Gastroesophageal sphincter (tissue), 4 donors: ENCODE measurements at regions not wholly inside any gene's neighbourhood (a gene's known extent, or its start where the extent isn't known, plus 50 kb on each side); places are given as distances from the start of the nearest gene placed in this dataset.

Experiments used
- ATAC-seq: fragments of 150-250 bp; one replicate; pipeline ENCODE4 v1.9.1; 2016; ENCODE audit warnings: mild to moderate bottlenecking, moderate library complexity
- H3K27ac ChIP-seq, 4 donors: fragments of 200-600 bp; sonication (generic) in 3 of 4; 1 replicate in 3 of 4; 2 replicates in 1 of 4; pipeline ENCODE4 v1.5.1; 2016 to 2019
- H3K27me3 ChIP-seq: fragments of 200-600 bp; sonication (generic); one replicate; pipeline ENCODE4 v1.5.1; 2019
- H3K36me3 ChIP-seq, 2 donors: fragments of 200-600 bp; sonication (generic); one replicate each; pipeline ENCODE4 v1.5.1; 2019; ENCODE audit warnings: control low read depth in 1 of 2
- H3K4me1 ChIP-seq, 3 donors: fragments of 200-600 bp; sonication (generic); 1 replicate in 2 of 3; 2 replicates in 1 of 3; pipeline ENCODE4 v1.5.1; 2016 to 2019; ENCODE audit warnings: control low read depth in 2 of 3
- H3K4me3 ChIP-seq, 2 donors: fragments of 200-600 bp; sonication (generic); one replicate each; pipeline ENCODE4 v1.5.1; 2019; ENCODE audit warnings: mild to moderate bottlenecking in 1 of 2, moderate library complexity in 1 of 2
- H3K9me3 ChIP-seq, 3 donors: fragments of 200-600 bp; sonication (generic); one replicate each; pipeline ENCODE4 v1.5.1; 2017 to 2019; ENCODE audit warnings: control low read depth in 2 of 3
- EP300 ChIP-seq: sonication (generic); formaldehyde crosslinking; IDR thresholded peaks from one replicate; pipeline ENCODE4 v1.6.1; 2017; ENCODE audit warnings: antibody characterized with exemption, mild to moderate bottlenecking
- POLR2A ChIP-seq, 2 donors: fragments of 450-650 bp; IDR thresholded peaks; one replicate each; pipeline ENCODE4 v1.6.1; 2017; ENCODE audit warnings: antibody characterized with exemption in 2 of 2, mild to moderate bottlenecking in 2 of 2, moderate library complexity in 1 of 2
- POLR2AphosphoS5 ChIP-seq: sonication (generic); formaldehyde crosslinking; IDR thresholded peaks from one replicate; pipeline ENCODE4 v1.6.1; 2017; ENCODE audit warnings: antibody characterized with exemption
- WGBS, 2 donors: methylation state at CpG; one replicate each; pipeline ENCODE4 v1.1.5; 2018; ENCODE audit warnings: low coverage in 1 of 2; 5-methylcytosine and 5-hydroxymethylcytosine counted together
- TF ChIP-seq, protein P1 (sequence below), 4 experiments: fragments of 200-600 bp in 2 of 4; fragments of 450-650 bp in 2 of 4; sonication (generic) in 1 of 4; IDR thresholded peaks; one replicate each; pipeline ENCODE4 v1.5.1; 2017 to 2019; ENCODE audit warnings: antibody characterized with exemption in 4 of 4, mild to moderate bottlenecking in 2 of 4, moderate library complexity in 2 of 4

DNA sequence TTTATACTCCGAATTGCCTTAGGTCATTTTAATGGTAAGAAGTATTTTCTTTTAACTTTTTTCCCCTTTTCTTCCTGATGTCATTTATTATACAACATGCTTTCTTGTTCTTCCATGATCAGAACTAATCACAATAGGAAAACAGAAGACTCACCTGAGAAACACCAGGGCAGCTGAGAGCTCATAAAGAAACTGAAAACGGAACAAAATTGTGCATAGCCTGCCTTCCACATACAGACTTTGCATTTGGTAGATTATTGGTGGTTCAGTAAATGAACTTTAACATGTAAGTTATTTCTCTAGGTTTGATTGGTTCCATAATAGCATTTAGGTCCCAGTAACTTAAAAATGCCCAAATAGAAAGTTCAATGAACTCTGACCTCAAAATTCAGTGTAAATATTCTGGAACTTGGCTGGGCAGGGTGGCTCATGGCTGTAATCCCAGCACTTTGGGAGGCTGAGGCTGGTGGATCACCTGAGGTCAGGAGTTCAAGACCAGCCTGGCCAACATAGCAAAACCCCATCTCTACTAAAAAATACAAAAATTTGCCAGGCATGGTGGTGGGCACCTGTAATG, 161.1 kb upstream of the DTNBP1 start:
- TF ChIP-seq, protein P1, sequence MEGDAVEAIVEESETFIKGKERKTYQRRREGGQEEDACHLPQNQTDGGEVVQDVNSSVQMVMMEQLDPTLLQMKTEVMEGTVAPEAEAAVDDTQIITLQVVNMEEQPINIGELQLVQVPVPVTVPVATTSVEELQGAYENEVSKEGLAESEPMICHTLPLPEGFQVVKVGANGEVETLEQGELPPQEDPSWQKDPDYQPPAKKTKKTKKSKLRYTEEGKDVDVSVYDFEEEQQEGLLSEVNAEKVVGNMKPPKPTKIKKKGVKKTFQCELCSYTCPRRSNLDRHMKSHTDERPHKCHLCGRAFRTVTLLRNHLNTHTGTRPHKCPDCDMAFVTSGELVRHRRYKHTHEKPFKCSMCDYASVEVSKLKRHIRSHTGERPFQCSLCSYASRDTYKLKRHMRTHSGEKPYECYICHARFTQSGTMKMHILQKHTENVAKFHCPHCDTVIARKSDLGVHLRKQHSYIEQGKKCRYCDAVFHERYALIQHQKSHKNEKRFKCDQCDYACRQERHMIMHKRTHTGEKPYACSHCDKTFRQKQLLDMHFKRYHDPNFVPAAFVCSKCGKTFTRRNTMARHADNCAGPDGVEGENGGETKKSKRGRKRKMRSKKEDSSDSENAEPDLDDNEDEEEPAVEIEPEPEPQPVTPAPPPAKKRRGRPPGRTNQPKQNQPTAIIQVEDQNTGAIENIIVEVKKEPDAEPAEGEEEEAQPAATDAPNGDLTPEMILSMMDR (IDR thresholded peaks at IDR 0.05) = no peak
- no peak for TF ChIP-seq POLR2AphosphoS5
- no peak for TF ChIP-seq EP300

DNA sequence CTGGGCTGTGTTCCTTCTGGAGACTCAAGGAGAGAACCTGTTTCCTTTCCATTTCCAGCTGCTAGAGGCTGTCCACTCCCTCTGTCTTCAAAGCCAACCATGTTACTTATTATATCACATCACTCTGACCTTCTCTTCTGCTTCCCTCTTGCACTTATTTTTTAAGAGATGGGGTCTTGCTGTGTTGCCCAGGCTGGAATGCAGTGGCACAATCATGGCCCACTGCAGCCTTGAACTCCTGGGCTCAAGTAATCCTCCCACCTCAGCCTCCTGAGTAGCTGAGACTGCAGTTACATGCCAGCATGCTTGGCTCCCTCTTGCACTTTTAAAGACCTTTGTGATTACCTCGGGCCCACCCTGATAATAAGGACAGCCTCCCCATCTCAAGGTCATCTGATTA, 160.0 kb upstream of the DTNBP1 start:
- Histone ChIP-seq H3K27ac (no peak overlapping the region), H3K4me3 (no peak overlapping the region), H3K9me3 (no peaks in the 10 kb centered on the region), H3K27me3 (peaks cover 11% of the 10 kb centered on the region), H3K4me1 (no peaks in the 10 kb centered on the region), H3K36me3 (no peaks in the 10 kb centered on the region)
- TF ChIP-seq, protein P1 (IDR thresholded peaks at IDR 0.05) = no peak
- TF ChIP-seq POLR2A (IDR thresholded peaks at IDR 0.05) = no peak
- no peak for TF ChIP-seq POLR2AphosphoS5
- 46 to 100% methylated on average over 1 of the region's 1 CpG for WGBS, 2 donors
- no peak for ATAC-seq

More for the DNA sequence above, 161.1 kb upstream of the DTNBP1 start:
- WGBS, 2 donors = 82 to 96% methylated on average over 1 to 2 of the region's 2 CpGs
- no peak for ATAC-seq
- no peaks in the 10 kb centered on the region for H3K36me3 ChIP-seq
- no peak overlapping the region for H3K4me3 ChIP-seq
- H3K27me3 ChIP-seq = peaks cover 11% of the 10 kb centered on the region
- no peaks in the 10 kb centered on the region for H3K9me3 ChIP-seq
- H3K4me1 ChIP-seq = no peaks in the 10 kb centered on the region
- H3K27ac ChIP-seq = no peak overlapping the region

DNA sequence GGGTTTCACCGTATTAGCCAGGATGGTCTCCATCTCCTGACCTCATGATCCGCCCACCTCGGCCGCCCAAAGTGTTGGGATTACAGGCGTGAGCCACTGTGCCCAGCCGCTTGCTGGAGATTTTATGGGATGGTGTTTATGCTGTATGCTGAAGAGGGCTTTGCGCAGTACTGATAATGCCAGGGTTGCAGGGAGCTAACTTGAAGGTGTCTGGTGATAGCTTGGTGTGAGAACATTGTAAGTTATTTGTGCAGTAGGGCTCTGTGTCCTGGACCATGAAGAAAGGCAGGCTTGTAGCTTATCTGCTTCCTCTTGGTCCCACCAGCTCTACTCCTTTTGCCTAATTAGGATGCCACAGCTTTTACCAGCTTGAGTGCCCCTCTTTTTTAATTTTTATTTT, 157.0 kb upstream of the DTNBP1 start:
- 100% methylated on average over 3 of the region's 7 CpGs; no CpG with 5 or more reads in 1 of the 2 donors for WGBS, 2 donors
- ATAC-seq = no peak
- Histone ChIP-seq H3K4me3 (no peak overlapping the region), H3K27ac (no peak overlapping the region), H3K27me3 (peaks cover 11% of the 10 kb centered on the region), H3K9me3 (no peaks in the 10 kb centered on the region), H3K4me1 (no peaks in the 10 kb centered on the region), H3K36me3 (no peaks in the 10 kb centered on the region)
- TF ChIP-seq POLR2A (IDR thresholded peaks at IDR 0.05) (no peak), POLR2AphosphoS5 (no peak)

DNA sequence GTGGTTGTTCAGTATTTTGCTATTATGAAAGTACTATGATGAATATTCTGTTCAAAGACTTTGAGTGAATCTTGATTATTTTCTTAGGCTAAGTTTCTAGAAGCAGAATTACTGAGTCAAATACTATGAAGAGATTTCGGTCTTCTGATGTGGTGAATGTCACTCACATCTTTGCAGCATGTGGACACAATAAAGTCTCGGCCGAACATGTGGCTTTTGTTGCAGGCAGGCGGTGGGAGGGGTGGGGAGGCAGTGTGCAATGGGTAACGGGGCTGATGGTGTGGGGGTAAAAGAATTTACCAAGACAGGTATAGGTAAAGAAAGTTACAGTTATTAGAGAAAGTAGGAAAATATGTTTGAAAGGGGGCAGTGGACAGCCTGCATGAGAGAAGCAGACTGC, 156.4 kb upstream of the DTNBP1 start:
- 71 to 91% methylated on average over 5 of the region's 5 CpGs for WGBS, 2 donors
- no peaks in the 10 kb centered on the region for H3K36me3 ChIP-seq
- no peak overlapping the region for H3K27ac ChIP-seq
- ATAC-seq = no peak
- H3K9me3 ChIP-seq = no peaks in the 10 kb centered on the region
- peaks cover 11% of the 10 kb centered on the region for H3K27me3 ChIP-seq
- H3K4me1 ChIP-seq = no peaks in the 10 kb centered on the region
- TF ChIP-seq POLR2AphosphoS5 (no peak), POLR2A (IDR thresholded peaks at IDR 0.05) (no peak), EP300 (no peak)
- TF ChIP-seq, protein P1 (IDR thresholded peaks at IDR 0.05) = no peak
- H3K4me3 ChIP-seq = no peak overlapping the region

DNA sequence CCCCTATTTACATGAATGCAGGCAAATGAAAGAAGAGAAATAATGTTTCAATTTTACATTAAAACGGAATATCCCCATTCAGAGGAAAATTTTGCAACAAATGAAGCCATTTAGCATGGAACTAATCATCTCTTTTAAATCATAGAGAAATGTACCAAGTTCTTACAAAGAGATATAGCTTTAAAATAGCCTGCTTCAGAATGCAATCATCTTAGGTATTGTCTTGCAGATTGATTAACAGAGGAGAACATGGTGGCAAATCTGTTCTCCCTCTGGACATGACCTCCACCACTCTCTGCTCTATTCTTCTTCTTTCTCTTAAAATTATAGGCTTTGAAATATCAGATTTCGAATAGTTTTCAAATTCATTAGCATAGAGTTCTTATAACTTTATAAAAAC, 155.7 kb upstream of the DTNBP1 start:
- peaks cover 11% of the 10 kb centered on the region for H3K27me3 ChIP-seq
- 50 to 54% methylated on average over 2 of the region's 2 CpGs for WGBS, 2 donors
- no peak for TF ChIP-seq POLR2AphosphoS5
- TF ChIP-seq, protein P1 (IDR thresholded peaks at IDR 0.05) = no peak
- ATAC-seq = no peak
- H3K27ac ChIP-seq = no peak overlapping the region
- H3K9me3 ChIP-seq = no peaks in the 10 kb centered on the region
- H3K36me3 ChIP-seq = no peaks in the 10 kb centered on the region
- no peak overlapping the region for H3K4me3 ChIP-seq
- H3K4me1 ChIP-seq = no peaks in the 10 kb centered on the region
